H7 (cell line): ENCODE measurements at regions not wholly inside any gene's neighbourhood (a gene's known extent, or its start where the extent isn't known, plus 50 kb on each side); places are given as distances from the start of the nearest gene placed in this dataset.

Experiments
- DNase-seq: peaks from one replicate; pipeline ENCODE4 v3.0.0; 2012
- H3K27me3 ChIP-seq: 2 replicates; pipeline ENCODE4 v1.6.0; 2011; ENCODE audit warnings: mild to moderate bottlenecking, low read length; ENCODE audit not compliant: control insufficient read depth, insufficient read depth
- H3K36me3 ChIP-seq: replicated peaks from 2 replicates; pipeline ENCODE4 v1.5.1; 2011; ENCODE audit warnings: low read length; ENCODE audit not compliant: control insufficient read depth, insufficient read depth
- H3K4me3 ChIP-seq: 2 replicates; pipeline ENCODE4 v1.5.1; 2011; ENCODE audit warnings: low read depth, mild to moderate bottlenecking, control low read depth, low read length, moderate library complexity; ENCODE audit not compliant: insufficient read depth

- no peaks in the 10 kb centered on the region for H3K27me3 ChIP-seq
These were observed 58.8 kb upstream of the NTRK3 start for GRCh38 chr15:88315221-88315878.

GRCh38 chr15:88312941-88313579, 56.5 kb upstream of the NTRK3 start:
- H3K27me3 ChIP-seq, result no peaks in the 10 kb centered on the region
- no peaks in the 10 kb centered on the region for H3K36me3 ChIP-seq
- DNase-seq, result no peak
- no peak overlapping the region for H3K4me3 ChIP-seq

More at GRCh38 chr15:88315221-88315878, 58.8 kb upstream of the NTRK3 start:
- no peak overlapping the region for H3K4me3 ChIP-seq
- no peak for DNase-seq
- H3K36me3 ChIP-seq, result no peaks in the 10 kb centered on the region

- no peak overlapping the region for H3K4me3 ChIP-seq
- no peaks in the 10 kb centered on the region for H3K36me3 ChIP-seq
- no peaks in the 10 kb centered on the region for H3K27me3 ChIP-seq
- no peak for DNase-seq
These were observed 52.8 kb upstream of the NTRK3 start for GRCh38 chr15:88309363-88309762.

GRCh38 chr15:88307344-88307743, 50.8 kb upstream of the NTRK3 start:
- no peaks in the 10 kb centered on the region for H3K36me3 ChIP-seq
- H3K27me3 ChIP-seq, result no peaks in the 10 kb centered on the region; the same call in 1 of the 2 replicates
- no peak overlapping the region for H3K4me3 ChIP-seq
- no peak for DNase-seq
